HEK293 (cell line): ENCODE measurements at regions not wholly inside any gene's neighbourhood (a gene's known extent, or its start where the extent isn't known, plus 50 kb on each side); places are given as distances from the start of the nearest gene placed in this dataset.

Experiments
- CTCF ChIA-PET: fragments of 350-600 bp; formaldehyde crosslinking; extraction: SDS; loops from one replicate; lab custom pipeline; 2021; ENCODE audit warnings: antibody characterized with exemption; lab: Yijun Ruan, JAX
- POLR2A ChIA-PET: fragments of 300-600 bp; formaldehyde crosslinking; extraction: SDS; loops from one replicate; lab custom pipeline; 2020; ENCODE audit warnings: antibody characterized with exemption, inconsistent platforms; lab: Yijun Ruan, JAX
- H3K27ac ChIP-seq: fragments of 200-500 bp; sonication (Bioruptor generic); 2 replicates; pipeline ENCODE4 v1.5.1; 2014; ENCODE audit warnings: low read depth, low read length, control low read depth, inconsistent platforms; ENCODE audit errors: extremely low read depth
- H3K36me3 ChIP-seq, 2 experiments: fragments of 200-500 bp in 1 of 2; sonication (Bioruptor generic) in 1 of 2; 1 replicate in 1 of 2; 2 replicates in 1 of 2; pipeline ENCODE4 v1.5.1; 2014 to 2017; ENCODE audit warnings: inconsistent platforms in 2 of 2, low read length in 2 of 2; ENCODE audit not compliant: control insufficient read depth in 2 of 2, insufficient read depth in 1 of 2
- H3K4me1 ChIP-seq: fragments of 200-500 bp; sonication (Bioruptor generic); 2 replicates; pipeline ENCODE4 v1.5.1; 2014; ENCODE audit warnings: mild to moderate bottlenecking, low read length, inconsistent platforms; ENCODE audit not compliant: control insufficient read depth, insufficient read depth
- H3K4me3 ChIP-seq: 2 replicates; pipeline ENCODE4 v1.5.1; 2011; ENCODE audit warnings: low read depth, mild to moderate bottlenecking, control low read depth, low read length, moderate library complexity
- H3K9me3 ChIP-seq: fragments of 200-500 bp; sonication (Bioruptor generic); 2 replicates; pipeline ENCODE4 v1.5.1; 2014; ENCODE audit warnings: low read depth, low read length, inconsistent platforms; ENCODE audit not compliant: control insufficient read depth, insufficient read depth
- HOXC10 ChIP-seq: sonication (generic); formaldehyde crosslinking; IDR thresholded peaks from 2 replicates; pipeline ENCODE4 v1.8.1; 2023; ENCODE audit warnings: mild to moderate bottlenecking, missing genetic modification reagents
- PRDM1 ChIP-seq: fragments of 450-650 bp; formaldehyde crosslinking; IDR thresholded peaks from 2 replicates; pipeline ENCODE4; 2016; ENCODE audit warnings: missing biosample characterization, missing genetic modification characterization
- SALL2 ChIP-seq: fragments of 450-650 bp; formaldehyde crosslinking; IDR thresholded peaks from 2 replicates; pipeline ENCODE4 v1.5.0; 2017; ENCODE audit warnings: missing biosample characterization, mild to moderate bottlenecking, missing genetic modification characterization, borderline replicate concordance
- SCRT2 ChIP-seq: fragments of 450-650 bp; formaldehyde crosslinking; IDR thresholded peaks from 2 replicates; pipeline ENCODE4 v1.5.1; 2016; ENCODE audit warnings: missing biosample characterization, missing genetic modification characterization
- ZBTB20 ChIP-seq: fragments of 450-650 bp; formaldehyde crosslinking; IDR thresholded peaks from 2 replicates; pipeline ENCODE4 v1.5.1; 2016; ENCODE audit warnings: missing biosample characterization, missing genetic modification characterization
- ZNF174 ChIP-seq: fragments of 450-650 bp; formaldehyde crosslinking; IDR thresholded peaks from 2 replicates; pipeline ENCODE4 v1.5.0; 2017; ENCODE audit warnings: missing biosample characterization, mild to moderate bottlenecking, missing genetic modification characterization
- ZNF184 ChIP-seq: fragments of 450-650 bp; IDR thresholded peaks from 2 replicates; pipeline ENCODE4 v1.5.1; 2018; ENCODE audit warnings: missing biosample characterization, mild to moderate bottlenecking, missing genetic modification characterization
- ZNF223 ChIP-seq: fragments of 450-650 bp; formaldehyde crosslinking; IDR thresholded peaks from 2 replicates; pipeline ENCODE4 v1.5.1; 2016; ENCODE audit warnings: missing biosample characterization, missing genetic modification characterization
- ZNF37A ChIP-seq: fragments of 450-650 bp; IDR thresholded peaks from 2 replicates; pipeline ENCODE4 v1.5.1; 2018; ENCODE audit warnings: missing biosample characterization, missing genetic modification characterization
- ZNF391 ChIP-seq: fragments of 450-650 bp; formaldehyde crosslinking; IDR thresholded peaks from 2 replicates; pipeline ENCODE4 v1.5.1; 2016; ENCODE audit warnings: low read depth, missing biosample characterization, missing genetic modification characterization, borderline replicate concordance
- ZNF488 ChIP-seq: fragments of 450-650 bp; formaldehyde crosslinking; IDR thresholded peaks from 2 replicates; pipeline ENCODE4 v1.5.1; 2016; ENCODE audit warnings: missing biosample characterization, missing genetic modification characterization
- ZNF530 ChIP-seq: fragments of 450-650 bp; formaldehyde crosslinking; IDR thresholded peaks from 2 replicates; pipeline ENCODE4 v1.5.1; 2016; ENCODE audit warnings: low read depth, missing biosample characterization, missing genetic modification characterization
- ZNF561 ChIP-seq: fragments of 450-650 bp; IDR thresholded peaks from 2 replicates; pipeline ENCODE4 v1.5.1; 2018; ENCODE audit warnings: missing biosample characterization, missing genetic modification characterization, borderline replicate concordance
- ZNF600 ChIP-seq: fragments of 450-650 bp; formaldehyde crosslinking; IDR thresholded peaks from 2 replicates; pipeline ENCODE4 v1.5.1; 2016; ENCODE audit warnings: missing biosample characterization, missing genetic modification characterization
- ZNF777 ChIP-seq: fragments of 450-650 bp; formaldehyde crosslinking; IDR thresholded peaks from 2 replicates; pipeline ENCODE4 v1.5.1; 2017; ENCODE audit warnings: missing biosample characterization, missing genetic modification characterization, borderline replicate concordance
- ZNF830 ChIP-seq: fragments of 450-650 bp; IDR thresholded peaks from 2 replicates; pipeline ENCODE4 v1.5.0; 2018; ENCODE audit warnings: missing biosample characterization, missing genetic modification characterization, low read depth, mild to moderate bottlenecking, moderate library complexity
- ZNF843 ChIP-seq: fragments of 450-650 bp; formaldehyde crosslinking; IDR thresholded peaks from 2 replicates; pipeline ENCODE4 v1.5.1; 2016; ENCODE audit warnings: missing biosample characterization, missing genetic modification characterization
- TF ChIP-seq, protein P1 (sequence below): fragments of 450-650 bp; formaldehyde crosslinking; IDR thresholded peaks from 2 replicates; pipeline ENCODE4 v1.5.1; 2016; ENCODE audit warnings: missing biosample characterization, missing genetic modification characterization, borderline replicate concordance
- TF ChIP-seq, protein P2 (sequence below): fragments of 450-650 bp; formaldehyde crosslinking; IDR thresholded peaks from 2 replicates; pipeline ENCODE4 v1.5.1; 2016; ENCODE audit warnings: missing biosample characterization, missing genetic modification characterization
- TF ChIP-seq, protein P3 (sequence below): fragments of 450-650 bp; formaldehyde crosslinking; IDR thresholded peaks from 2 replicates; pipeline ENCODE4 v1.5.1; 2016; ENCODE audit warnings: missing biosample characterization, missing genetic modification characterization

DNA sequence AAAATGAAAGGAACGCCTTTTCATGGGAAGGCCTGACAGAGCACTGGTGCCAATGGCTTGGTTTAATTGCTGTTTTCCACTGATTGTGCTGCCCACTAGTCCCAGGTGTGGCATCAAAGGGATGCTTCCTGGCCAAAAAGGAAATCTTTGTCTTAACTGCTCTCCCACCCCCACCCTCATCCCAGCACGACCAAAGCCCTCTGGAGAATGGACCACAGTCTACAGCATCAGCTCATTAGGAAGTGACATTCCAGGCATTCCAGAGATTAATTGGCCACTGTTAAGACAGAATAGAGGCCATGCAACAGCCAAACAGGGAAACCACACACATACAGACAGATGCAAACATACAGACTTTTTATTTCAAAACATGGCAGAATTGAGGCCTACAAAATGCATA, 143.2 kb downstream of the LHFPL1 start:
- no peaks in the 10 kb centered on the region for H3K9me3 ChIP-seq
- no peaks in the 10 kb centered on the region for H3K36me3 ChIP-seq
- H3K4me3 ChIP-seq = no peak overlapping the region
- POLR2A ChIA-PET = no interaction called here
- CTCF ChIA-PET = no interaction called here
- H3K27ac ChIP-seq = no peak overlapping the region
- no peaks in the 10 kb centered on the region for H3K4me1 ChIP-seq
- no peak for TF ChIP-seq ZNF777 (tag by site-specific recombination)
- TF ChIP-seq, protein P1, sequence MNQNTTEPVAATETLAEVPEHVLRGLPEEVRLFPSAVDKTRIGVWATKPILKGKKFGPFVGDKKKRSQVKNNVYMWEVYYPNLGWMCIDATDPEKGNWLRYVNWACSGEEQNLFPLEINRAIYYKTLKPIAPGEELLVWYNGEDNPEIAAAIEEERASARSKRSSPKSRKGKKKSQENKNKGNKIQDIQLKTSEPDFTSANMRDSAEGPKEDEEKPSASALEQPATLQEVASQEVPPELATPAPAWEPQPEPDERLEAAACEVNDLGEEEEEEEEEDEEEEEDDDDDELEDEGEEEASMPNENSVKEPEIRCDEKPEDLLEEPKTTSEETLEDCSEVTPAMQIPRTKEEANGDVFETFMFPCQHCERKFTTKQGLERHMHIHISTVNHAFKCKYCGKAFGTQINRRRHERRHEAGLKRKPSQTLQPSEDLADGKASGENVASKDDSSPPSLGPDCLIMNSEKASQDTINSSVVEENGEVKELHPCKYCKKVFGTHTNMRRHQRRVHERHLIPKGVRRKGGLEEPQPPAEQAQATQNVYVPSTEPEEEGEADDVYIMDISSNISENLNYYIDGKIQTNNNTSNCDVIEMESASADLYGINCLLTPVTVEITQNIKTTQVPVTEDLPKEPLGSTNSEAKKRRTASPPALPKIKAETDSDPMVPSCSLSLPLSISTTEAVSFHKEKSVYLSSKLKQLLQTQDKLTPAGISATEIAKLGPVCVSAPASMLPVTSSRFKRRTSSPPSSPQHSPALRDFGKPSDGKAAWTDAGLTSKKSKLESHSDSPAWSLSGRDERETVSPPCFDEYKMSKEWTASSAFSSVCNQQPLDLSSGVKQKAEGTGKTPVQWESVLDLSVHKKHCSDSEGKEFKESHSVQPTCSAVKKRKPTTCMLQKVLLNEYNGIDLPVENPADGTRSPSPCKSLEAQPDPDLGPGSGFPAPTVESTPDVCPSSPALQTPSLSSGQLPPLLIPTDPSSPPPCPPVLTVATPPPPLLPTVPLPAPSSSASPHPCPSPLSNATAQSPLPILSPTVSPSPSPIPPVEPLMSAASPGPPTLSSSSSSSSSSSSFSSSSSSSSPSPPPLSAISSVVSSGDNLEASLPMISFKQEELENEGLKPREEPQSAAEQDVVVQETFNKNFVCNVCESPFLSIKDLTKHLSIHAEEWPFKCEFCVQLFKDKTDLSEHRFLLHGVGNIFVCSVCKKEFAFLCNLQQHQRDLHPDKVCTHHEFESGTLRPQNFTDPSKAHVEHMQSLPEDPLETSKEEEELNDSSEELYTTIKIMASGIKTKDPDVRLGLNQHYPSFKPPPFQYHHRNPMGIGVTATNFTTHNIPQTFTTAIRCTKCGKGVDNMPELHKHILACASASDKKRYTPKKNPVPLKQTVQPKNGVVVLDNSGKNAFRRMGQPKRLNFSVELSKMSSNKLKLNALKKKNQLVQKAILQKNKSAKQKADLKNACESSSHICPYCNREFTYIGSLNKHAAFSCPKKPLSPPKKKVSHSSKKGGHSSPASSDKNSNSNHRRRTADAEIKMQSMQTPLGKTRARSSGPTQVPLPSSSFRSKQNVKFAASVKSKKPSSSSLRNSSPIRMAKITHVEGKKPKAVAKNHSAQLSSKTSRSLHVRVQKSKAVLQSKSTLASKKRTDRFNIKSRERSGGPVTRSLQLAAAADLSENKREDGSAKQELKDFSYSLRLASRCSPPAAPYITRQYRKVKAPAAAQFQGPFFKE (tag by site-specific recombination) = no peak
- TF ChIP-seq ZNF830 = no peak
- TF ChIP-seq ZNF843 = no peak
- no peak for TF ChIP-seq ZNF600
- no peak for TF ChIP-seq ZNF37A
- no peak for TF ChIP-seq ZNF174 (tag by site-specific recombination)
- no peak for TF ChIP-seq ZNF184 (tag by site-specific recombination)
- TF ChIP-seq PRDM1 = no peak
- TF ChIP-seq SCRT2 (tag by site-specific recombination) = no peak
- no peak for TF ChIP-seq HOXC10 (CRISPR knock-in tag)
- no peak for TF ChIP-seq ZBTB20 (tag by site-specific recombination)
- no peak for TF ChIP-seq ZNF391 (tag by site-specific recombination)
- TF ChIP-seq ZNF223 = no peak
- TF ChIP-seq, protein P2, sequence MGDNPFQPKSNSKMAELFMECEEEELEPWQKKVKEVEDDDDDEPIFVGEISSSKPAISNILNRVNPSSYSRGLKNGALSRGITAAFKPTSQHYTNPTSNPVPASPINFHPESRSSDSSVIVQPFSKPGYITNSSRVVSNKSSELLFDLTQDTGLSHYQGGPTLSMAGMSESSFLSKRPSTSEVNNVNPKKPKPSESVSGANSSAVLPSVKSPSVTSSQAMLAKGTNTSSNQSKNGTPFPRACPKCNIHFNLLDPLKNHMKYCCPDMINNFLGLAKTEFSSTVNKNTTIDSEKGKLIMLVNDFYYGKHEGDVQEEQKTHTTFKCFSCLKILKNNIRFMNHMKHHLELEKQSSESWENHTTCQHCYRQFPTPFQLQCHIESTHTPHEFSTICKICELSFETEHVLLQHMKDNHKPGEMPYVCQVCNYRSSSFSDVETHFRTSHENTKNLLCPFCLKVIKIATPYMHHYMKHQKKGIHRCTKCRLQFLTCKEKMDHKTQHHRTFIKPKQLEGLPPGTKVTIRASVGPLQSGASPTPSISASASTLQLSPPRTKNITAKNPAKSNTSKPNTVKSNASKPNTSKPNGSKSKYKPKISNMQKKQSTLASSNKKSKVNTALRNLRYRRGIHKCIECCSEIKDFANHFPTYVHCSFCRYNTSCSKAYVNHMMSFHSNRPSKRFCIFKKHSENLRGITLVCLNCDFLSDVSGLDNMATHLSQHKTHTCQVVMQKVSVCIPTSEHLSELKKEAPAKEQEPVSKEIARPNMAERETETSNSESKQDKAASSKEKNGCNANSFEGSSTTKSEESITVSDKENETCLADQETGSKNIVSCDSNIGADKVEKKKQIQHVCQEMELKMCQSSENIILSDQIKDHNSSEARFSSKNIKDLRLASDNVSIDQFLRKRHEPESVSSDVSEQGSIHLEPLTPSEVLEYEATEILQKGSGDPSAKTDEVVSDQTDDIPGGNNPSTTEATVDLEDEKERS (tag by site-specific recombination) = no peak
- TF ChIP-seq SALL2 (tag by site-specific recombination) = no peak
- TF ChIP-seq, protein P3, sequence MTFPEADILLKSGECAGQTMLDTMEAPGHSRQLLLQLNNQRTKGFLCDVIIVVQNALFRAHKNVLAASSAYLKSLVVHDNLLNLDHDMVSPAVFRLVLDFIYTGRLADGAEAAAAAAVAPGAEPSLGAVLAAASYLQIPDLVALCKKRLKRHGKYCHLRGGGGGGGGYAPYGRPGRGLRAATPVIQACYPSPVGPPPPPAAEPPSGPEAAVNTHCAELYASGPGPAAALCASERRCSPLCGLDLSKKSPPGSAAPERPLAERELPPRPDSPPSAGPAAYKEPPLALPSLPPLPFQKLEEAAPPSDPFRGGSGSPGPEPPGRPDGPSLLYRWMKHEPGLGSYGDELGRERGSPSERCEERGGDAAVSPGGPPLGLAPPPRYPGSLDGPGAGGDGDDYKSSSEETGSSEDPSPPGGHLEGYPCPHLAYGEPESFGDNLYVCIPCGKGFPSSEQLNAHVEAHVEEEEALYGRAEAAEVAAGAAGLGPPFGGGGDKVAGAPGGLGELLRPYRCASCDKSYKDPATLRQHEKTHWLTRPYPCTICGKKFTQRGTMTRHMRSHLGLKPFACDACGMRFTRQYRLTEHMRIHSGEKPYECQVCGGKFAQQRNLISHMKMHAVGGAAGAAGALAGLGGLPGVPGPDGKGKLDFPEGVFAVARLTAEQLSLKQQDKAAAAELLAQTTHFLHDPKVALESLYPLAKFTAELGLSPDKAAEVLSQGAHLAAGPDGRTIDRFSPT (tag by site-specific recombination) = no peak
- no peak for TF ChIP-seq ZNF561
- no peak for TF ChIP-seq ZNF530
- TF ChIP-seq ZNF488 (tag by site-specific recombination) = no peak
